HG02870 (cell line): ENCODE measurements at regions not wholly inside any gene's neighbourhood (a gene's known extent, or its start where the extent isn't known, plus 50 kb on each side); places are given as distances from the start of the nearest gene placed in this dataset.
"Not testable (repeated sequence)": the region's sequence is repeated elsewhere in the genome, so short reads cannot be mapped to it uniquely, and the experiment has no call there.

Experiments
- ATAC-seq: cut with Tn5 transposase; IDR thresholded peaks from one replicate; pipeline ENCODE4 v1.9.1; 2021; ENCODE audit warnings: mild to moderate bottlenecking, moderate library complexity; ENCODE audit not compliant: unreplicated experiment

DNA sequence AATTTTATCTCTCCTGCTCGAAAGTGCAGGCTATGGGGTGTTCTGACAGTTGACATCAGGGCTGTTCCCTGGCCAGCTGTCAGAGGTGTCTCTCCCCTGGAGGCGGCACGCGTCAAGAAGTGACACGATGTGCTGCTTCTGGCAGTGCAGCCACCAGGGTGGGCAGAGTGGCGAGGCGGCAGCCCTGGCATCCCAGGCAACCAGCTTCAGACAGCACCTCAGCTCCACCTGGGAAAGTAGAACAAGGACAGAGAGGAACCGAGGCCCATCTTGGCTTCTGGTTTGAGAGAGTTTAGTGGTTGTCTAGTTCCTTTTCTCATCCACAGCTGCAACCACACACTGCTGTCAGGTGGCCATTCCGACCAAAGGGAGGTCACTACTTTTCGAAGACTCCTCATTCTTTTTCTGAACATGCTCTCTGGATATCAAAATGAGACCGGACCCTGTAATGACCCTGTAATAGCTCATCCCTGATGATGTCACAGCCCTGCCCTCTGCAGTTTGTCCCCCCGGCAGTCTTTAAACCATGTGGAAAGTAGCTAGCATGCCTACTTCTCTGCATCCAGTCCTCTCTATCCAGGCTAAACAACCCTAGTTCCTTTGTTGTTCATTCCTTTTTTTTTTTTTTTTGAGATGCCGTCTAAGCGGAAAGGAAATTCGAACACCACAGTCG is 381.0 kb upstream of the NRP1 start:
- ATAC-seq = peak; percentile 79

DNA sequence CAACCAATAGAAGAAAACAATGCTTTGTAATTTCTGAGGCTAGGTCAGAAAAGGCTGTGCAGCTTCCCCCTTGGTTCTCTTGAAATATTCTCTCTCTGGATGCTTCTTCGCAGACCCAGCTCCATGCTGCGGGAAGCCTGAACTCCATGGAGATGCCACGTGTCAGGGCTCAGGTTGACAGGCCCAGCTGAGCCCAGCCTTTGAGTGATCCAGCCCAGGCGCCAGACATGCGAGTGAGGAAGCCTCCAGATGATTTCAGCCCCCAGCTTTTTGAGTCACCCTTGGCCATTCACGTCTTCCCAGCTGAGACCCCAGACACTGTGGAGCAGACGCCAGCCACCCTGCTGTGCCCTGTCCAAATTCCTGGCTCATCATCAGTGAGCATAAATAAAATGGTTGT is 378.4 kb upstream of the NRP1 start:
- no peak for ATAC-seq

DNA sequence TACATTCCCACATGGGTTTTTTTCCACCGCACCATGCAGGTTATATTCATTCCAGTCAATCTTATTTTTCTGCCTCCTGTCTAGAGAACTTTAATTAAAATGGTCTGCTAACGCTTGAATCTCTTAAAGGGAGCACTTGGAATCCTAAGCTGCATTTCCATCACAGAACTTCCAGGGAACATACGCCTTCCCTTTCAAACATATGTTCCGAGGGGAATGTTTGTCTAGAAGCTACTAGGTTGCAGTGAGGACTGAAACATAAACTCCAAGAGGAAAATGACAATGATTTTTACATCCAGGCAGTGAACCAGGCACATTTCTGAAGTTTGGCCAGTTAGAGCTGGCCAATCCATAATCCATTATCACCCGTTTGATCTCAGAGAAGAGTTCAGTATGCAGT is 375.5 kb upstream of the NRP1 start:
- no peak for ATAC-seq

DNA sequence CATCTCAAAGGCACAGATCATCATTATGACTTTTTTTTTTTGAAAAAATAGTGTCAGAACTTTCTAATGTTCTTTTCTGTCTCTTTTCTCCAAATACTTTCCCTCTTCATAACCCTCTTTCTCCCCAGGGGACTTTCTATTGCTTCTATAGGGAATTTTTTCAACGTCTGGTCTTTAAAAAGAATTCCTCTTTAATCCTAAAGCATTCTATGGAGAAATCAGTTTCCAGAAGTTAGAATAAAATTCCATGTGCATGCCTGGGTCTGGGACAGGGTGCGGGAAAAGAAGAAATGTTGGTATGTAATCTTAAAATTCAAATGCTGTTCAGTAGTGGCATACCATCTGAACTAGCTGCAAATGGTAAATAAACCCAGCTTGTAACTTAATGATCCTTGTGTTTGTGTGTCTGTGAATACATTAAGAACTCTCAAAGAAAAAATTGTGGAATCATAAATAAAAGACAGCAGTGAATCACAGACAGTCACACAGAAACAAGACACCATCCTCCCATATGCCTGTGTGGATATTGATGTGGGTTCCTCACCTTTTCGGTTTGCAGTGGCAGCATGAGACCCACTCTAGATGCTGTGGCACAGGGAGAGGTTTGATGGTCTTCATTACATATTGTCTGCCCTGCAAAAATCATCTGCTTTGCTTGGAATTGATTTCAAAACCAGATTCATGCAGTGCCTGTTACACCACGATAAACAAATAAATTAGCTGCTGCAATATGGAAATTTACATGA is 374.7 kb upstream of the NRP1 start:
- ATAC-seq = no peak

DNA sequence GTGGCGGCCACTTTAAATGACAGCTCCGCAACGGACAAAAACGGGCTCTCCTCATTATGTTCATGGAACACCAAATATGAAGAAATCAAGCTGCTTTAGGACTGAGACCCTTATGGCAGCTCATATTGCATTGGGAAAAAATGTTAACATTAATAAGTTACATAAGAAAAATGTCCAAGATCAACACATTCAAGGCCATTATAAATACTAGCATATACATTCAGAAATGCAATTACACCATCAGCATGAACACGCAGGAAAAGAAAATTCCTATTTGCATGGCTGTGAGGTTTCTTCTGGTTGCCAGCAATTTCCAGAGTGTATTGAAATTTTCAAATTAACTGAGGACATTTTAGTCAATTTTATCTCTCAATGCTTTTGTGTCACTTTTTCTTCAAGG is 374.1 kb upstream of the NRP1 start:
- ATAC-seq = no peak

DNA sequence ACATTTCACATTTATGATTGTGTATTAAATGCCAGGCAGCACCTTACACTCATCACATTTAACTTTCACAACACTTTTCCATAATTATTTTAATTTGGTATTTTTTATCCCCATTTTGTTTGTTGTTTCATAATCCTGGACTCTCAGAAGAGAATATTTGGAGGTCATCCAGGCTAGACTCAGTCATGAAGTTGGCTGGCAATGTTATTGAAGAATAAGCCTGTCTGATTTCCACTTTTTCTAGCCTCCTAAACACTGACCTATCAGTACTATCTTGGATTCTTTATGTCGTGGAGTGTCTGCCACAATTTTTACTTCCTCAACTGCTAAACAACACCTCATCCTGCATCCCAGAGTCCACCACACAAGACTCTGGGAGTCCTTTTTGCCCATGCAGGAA is 372.3 kb upstream of the NRP1 start:
- ATAC-seq = no peak

DNA sequence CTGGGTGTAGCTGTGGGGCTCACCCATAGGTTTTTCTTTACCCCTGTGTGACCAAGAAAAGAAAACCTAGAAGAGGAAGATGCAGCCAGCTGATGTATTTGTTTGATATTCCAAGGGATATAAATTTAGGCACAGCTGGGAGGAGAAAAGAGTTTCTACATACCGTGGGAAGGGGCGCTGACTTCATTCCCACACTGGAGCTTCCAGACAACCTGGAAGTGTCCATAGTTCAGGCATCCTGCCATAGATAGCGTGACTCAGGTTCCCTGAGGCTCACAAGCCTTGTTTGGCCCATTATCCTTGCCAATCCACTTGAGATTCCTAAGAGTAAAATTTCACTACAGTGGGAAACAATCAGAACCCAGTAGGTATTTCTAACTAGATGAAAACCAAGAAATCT is 371.7 kb upstream of the NRP1 start:
- ATAC-seq = no peak

DNA sequence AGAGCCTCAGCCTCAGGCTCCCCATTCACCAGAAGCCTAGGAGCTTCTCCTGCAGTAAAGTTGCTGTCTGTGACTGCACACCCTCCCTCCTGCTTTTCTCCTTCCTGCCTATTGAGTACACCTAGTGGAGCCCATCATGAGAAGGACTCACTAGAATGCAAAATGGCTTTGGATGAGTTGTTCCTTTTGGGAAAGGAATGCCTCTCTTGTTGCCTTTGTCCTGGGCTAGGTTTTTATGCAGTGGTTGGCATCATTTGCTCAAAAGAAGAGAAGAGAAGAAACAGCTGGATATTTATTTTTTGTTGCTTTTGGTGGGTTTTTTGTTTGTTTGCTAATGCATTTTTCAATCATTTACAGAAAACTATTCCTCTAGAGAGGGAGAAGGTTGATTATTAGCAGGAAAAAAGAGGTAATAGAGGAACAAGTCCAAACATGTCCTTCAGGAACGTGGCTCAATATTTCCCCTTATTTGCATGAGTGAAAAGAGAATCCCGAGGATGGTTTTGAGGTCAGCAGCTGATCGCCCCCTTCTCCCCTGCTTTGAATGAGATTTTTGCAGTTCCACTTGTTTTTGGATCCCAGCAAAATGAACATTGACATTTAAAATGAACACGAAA is 369.9 kb upstream of the NRP1 start:
- no peak for ATAC-seq

DNA sequence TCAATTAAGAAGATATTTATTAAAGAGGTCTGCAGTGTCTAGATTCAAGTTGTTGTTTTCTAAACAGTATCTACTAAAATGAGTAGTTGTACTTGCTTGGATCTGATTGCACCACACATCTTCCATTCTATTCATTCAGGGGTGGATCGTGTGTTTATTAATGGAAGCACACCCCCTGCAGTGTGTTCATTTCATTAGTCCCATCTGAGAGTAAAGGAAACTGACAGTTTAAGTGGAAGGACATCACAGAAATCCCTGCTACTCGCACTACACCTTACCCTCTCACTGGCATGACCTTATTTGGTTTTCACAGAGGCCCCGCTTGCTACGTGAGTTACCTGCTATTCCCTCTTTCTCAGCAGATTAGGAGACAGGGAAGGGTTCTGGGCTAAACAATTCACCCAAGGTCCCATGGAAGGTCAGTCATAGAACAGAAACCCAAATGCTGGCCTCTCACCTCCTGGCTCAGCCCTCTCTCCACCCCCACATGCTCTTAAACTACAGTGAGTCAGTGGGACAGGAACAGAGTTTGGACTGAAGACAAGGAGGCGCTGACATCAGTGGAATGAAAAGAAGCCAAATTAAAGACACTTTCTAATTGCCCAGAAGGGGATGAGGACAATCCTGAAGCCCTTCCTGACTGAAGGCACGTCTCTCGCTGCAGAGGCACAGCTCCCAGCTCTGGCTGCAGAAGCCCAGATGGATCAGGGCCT is 369.2 kb upstream of the NRP1 start:
- ATAC-seq = no peak

DNA sequence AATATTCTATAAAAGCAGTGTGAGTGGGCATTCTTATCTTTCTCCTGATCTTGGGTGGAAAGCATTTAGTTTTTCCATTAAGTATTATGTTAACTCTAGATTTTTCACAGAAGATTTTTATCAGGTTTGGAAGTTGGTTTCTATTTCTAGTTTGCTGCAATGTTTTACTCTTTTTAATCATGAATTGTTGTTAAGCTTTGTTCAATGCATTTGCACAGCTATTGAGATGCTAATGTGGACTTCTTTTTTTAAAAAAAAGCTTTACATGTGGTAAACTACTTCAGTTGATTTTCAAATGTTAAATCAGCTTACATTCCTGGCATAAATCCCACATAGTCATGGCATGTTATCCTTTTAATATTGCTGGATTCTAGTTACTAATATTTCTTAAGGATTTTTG is 363.6 kb upstream of the NRP1 start:
- no peak for ATAC-seq

DNA sequence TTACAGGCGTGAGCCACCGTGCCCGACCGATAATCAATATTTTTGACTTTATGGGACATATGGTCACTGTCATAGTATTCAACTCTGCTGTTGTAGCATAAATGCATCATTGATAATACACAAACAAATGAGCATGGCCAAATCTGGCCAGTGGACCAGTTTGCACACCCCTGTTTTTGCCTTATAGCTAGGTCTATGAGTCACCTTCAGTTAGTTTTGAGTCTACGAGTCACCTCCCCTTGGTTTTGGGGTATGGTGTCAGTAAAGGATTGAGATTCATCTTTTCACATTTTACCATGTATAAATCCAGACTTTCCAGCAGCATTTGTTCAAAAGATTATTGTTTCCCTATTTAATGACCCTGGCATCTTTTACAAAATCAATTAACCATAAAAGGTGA is 362.5 kb upstream of the NRP1 start:
- ATAC-seq = no peak

DNA sequence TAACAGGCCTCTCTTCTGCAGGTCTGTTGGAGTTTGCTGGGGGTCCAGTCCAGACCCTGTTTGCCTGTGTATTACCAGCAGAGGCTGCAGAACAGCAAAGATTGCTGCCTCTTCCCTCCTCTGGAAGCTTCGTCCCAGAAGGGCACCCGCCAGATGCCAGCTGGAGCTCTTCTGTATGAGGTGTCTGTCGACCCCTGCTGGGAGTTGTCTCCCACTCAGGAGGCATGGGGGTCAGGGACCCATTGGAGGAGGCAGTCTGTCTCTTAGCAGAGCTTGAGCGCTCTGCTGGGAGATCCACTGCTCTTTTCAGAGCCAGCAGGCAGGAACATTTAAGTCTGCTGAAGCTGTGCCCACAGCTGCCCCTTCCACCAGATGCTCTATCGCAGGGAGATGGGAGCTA is 361.1 kb upstream of the NRP1 start:
- no peak for ATAC-seq

DNA sequence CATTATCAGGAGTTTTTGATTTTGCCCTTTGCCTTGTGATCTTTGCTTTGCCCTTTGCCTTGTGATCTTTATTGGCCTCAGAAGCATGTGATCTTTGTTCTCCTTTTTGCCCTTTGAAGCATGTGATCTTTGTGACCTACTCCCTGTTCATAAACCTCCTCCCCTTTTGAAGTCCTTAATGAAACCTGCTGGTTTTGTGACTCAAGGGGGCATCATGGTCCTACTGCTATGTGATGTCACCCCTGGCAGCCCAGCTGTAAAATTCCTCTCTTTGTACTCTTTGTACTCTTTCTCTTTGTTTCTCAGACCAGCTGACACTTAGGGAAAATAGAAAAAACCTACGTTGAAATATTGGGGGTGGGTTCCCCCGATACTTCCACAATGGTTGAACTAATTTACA is 356.1 kb upstream of the NRP1 start:
- ATAC-seq = not testable (repeated sequence)

DNA sequence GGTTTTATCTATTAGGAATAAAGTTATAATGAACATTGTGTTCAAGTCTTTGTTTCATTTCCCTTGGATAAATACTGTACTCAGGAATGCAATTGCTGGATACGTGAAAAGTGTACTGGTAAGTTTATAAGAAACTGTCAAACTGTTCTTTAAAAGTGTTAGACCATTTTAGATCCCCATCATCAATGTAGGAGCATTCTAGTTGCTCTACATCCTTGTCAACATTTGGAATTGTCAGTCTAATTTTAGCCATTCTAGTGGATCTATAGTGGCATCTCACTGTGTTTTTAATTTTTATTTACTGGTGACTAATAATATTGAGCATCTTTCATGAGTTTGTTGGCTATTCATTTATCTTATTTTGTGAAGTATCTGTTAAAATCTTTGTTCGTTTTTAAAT is 354.0 kb upstream of the NRP1 start:
- ATAC-seq = no peak

DNA sequence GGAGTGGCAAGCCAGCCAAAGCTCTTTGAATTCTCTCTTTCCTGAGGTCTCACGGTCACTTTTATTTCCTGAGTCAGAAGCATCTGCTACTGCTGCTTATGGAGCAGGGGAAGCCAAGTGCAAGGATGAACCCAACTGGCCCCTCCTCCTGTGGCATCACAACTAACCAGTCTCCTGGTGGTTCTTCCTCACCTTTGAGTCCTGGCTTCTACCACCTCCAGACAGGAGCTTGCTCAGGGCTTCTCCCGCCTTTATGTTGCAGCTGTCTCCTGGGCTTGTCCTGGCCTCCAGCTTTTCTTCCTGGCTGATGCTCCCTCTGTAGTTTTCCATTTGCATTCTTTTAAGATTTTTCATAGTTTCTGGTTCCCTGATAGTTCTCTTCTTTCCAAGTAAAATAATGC is 349.7 kb upstream of the NRP1 start:
- no peak for ATAC-seq

DNA sequence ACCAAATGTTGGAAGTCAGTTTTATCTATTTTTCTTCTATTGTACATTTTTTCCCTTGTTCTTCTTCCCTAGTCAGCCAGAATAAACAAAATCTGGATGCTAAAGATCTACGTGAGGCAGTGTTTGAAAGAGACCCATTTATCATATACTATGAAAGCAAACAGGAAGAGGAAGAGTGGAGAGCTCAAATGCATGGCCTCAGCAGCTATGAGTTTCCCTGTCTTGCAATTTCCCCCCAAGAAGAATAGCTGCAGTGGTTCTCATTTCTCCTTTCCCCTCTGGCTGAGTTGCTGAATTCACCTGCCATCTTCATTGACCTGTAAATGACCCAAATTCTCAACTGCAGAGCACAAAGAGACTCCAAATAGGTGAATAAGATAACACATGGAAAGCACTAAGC is 347.1 kb upstream of the NRP1 start:
- no peak for ATAC-seq

DNA sequence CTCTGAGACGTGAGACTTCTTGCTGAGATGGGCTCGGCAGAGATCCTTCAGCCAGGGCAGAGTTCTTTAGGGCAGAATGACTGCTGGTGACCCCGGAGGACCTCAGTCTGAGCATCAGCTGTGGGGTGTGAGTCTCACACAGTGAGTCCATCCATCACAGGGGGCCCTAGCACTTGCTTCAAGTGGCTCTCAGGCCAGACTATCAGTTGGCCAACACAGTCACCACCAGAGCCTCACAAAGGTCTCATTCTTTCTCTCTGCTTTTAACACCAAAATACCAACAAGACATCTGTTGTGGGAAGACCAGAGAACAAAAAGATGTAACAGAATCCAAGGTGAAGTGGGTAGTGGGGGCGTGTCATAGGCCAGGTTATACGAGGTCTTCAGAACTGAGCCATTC is 345.6 kb upstream of the NRP1 start:
- no peak for ATAC-seq

DNA sequence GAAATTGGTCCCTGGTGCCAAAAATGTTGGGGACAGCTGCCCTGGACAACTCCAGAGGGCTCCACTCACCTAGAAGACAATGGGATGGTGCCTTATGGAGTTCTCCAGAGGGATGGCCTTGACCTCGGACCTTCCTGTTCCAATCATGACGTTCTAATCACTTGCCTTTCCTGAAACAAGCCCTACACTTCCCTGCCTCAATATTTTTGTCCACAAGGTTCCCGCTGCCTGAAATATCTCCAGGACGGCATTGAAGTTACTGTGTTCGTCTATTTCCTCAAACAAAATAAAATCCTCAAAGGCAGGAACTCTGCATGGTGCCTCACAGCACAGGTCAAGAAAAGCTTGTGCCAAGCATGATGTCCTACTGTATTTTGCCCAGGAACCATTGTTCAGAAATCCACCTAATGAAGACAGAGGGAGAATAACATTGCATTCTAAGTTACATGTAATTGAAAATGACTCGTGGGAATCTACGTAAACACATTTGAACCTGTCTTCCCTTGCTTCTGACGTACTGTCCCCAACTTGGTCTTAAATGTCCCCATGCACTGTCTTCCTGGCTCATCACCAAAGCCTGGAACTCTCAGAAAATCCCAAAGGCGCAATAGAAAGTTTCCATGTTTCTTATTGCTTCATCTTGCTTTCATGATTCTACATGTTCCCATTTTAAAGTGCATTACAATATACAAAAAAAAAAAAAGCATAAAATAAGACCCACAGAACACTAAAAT is 342.3 kb upstream of the NRP1 start:
- ATAC-seq = no peak

DNA sequence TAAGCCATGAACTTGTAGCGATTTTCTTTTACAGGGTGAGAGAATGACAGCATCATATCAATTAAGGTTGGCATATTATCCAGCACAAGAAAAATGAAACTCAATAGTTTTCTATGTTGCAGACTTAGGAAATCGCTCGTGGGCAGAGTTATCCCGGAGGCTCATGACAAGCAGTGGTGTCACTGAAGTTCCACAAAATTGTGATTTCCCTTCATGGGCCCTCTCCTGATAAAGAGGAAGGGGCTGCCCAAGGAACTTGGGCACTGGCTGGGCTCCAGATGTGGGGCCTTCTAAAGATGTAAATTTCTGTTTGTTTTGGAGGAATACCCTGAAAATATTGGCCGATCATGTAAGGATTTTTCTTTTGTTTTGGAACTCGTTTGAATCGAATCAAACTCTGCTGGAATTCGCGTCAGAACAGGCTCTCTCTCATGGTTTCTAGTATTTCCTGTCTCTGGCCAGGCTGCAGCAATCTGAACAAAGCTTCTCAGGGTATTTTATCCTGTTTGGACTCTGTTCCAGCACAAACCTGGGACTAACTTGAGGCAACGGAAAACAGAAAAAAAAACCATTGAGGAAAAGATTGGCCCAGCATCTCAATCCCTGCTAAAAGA is 340.6 kb upstream of the NRP1 start:
- ATAC-seq = no peak

DNA sequence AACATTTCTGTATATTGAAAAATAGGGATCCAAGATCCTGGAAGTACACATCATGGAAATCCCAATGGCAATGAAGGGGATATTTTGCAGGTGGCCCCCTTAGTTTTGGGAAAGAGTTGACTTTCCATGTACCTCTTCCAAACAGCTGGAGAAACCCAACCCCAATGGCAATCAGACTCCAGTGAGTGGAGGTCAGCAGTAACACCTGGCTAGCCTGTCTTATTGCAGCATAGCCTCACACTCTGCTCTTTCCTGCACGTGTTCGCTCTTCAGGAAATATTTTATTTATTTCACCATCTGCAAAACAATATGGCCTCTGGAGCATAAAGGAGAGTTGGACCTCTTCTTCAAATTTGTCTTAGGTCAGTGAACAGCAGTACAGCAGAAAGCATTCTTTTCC is 340.0 kb upstream of the NRP1 start:
- no peak for ATAC-seq
